IMR-90 (cell line): ENCODE measurements at regions not wholly inside any gene's neighbourhood (a gene's known extent, or its start where the extent isn't known, plus 50 kb on each side); places are given as distances from the start of the nearest gene placed in this dataset.

ENCODE experiments used
- BHLHE40 ChIP-seq: fragments of 150-350 bp; IDR thresholded peaks from 2 replicates; pipeline ENCODE4 v1.6.1; 2016; ENCODE audit warnings: mild to moderate bottlenecking, low read depth, low read length
- CHD1 ChIP-seq: IDR thresholded peaks from 2 replicates; pipeline ENCODE4 v1.6.1; 2012; ENCODE audit warnings: low read depth, low read length, improper control_type of control experiment
- CTCF ChIP-seq: conservative IDR thresholded peaks from 2 replicates; pipeline ENCODE4 v1.5.1; 2012; ENCODE audit warnings: mild to moderate bottlenecking, low read depth, low read length, improper control_type of control experiment
- FOS ChIP-seq: fragments of 150-350 bp; IDR thresholded peaks from 2 replicates; pipeline ENCODE4 v1.6.1; 2016; ENCODE audit warnings: low read depth, low read length
- POLR2A ChIP-seq: IDR thresholded peaks from 2 replicates; pipeline ENCODE4 v1.6.1; 2012; ENCODE audit warnings: mild to moderate bottlenecking, low read depth, low read length

GRCh38 chr13:108369412-108369811 lies 99.9 kb downstream of the TNFSF13B start:
- no peak for TF ChIP-seq CTCF
- no peak for TF ChIP-seq FOS
- no peak for TF ChIP-seq POLR2A
- no peak for TF ChIP-seq CHD1
- TF ChIP-seq BHLHE40: no peak
